HepG2 (cell line): ENCODE measurements at regions not wholly inside any gene's neighbourhood (a gene's known extent, or its start where the extent isn't known, plus 50 kb on each side); places are given as distances from the start of the nearest gene placed in this dataset.
A peak's percentile ranks its signal among the peaks of the same experiment; 100 is the strongest.

Source experiments
- ATAC-seq: fragments of 200-7000 bp; cut with Tn5 transposase; 3 replicates; pipeline ENCODE4 v1.9.1; 2020; ENCODE audit warnings: mild to moderate bottlenecking, moderate library complexity
- BruUV-seq: library from RNA; stranded (reverse); fragments of 400-500 nt; replicated peaks from 2 replicates; lab custom pipeline; 2021; lab: Mats Ljungman, UMichigan
- CTCF ChIA-PET: fragments of 300-600 bp; formaldehyde crosslinking; extraction: SDS; loops from one replicate; lab custom pipeline; 2021; ENCODE audit warnings: low total read pairs, inconsistent platforms, low intra/inter-chr PET ratio; lab: Yijun Ruan, JAX
- POLR2A ChIA-PET: fragments of 350-600 bp; sonication (Branson Sonifier 250); formaldehyde crosslinking; loops from one replicate; lab custom pipeline; 2020; ENCODE audit warnings: antibody characterized with exemption, inconsistent platforms; lab: Yijun Ruan, JAX
- DNase-seq: peaks from one replicate; pipeline ENCODE4 v3.0.0-alpha.2; 2015; ENCODE audit warnings: low spot score
- FAIRE-seq: peaks from 3 replicates; lab custom pipeline; 2011; peaks lifted over from hg19 to GRCh38; lab: Jason Lieb, UNC
- H2AFZ ChIP-seq: one replicate; pipeline ENCODE4 v1.6.1; 2011; ENCODE audit warnings: low read length, inconsistent platforms
- H3K27ac ChIP-seq: fragments of 300-600 bp; 3 replicates; pipeline ENCODE4 v1.8.0; 2011; ENCODE audit warnings: mixed run types, mild to moderate bottlenecking, mixed read lengths, low read length, inconsistent platforms; ENCODE audit not compliant: insufficient read depth; ENCODE audit errors: extremely low read length
- H3K27me3 ChIP-seq, 2 experiments: fragments of 200-600 bp in 1 of 2; 2 replicates in 1 of 2; 3 replicates in 1 of 2; pipeline versions ENCODE4 v1.6.0 to v1.8.0; 2011; ENCODE audit warnings: low read length in 2 of 2, mild to moderate bottlenecking in 2 of 2, moderate library complexity in 2 of 2, inconsistent platforms in 1 of 2; ENCODE audit not compliant: insufficient read depth in 2 of 2, control insufficient read depth in 1 of 2
- H3K36me3 ChIP-seq, 2 experiments: fragments of 200-600 bp in 1 of 2; replicated peaks in 1 of 2; 2 replicates in 1 of 2; 3 replicates in 1 of 2; pipeline versions ENCODE4 v1.5.1 to v1.8.0; 2011; ENCODE audit warnings: low read length in 2 of 2, inconsistent platforms in 1 of 2; ENCODE audit not compliant: insufficient read depth in 2 of 2, control insufficient read depth in 1 of 2
- H3K4me1 ChIP-seq: 2 replicates; pipeline ENCODE4 v1.5.1; 2012; ENCODE audit warnings: low read length, inconsistent platforms; ENCODE audit not compliant: insufficient read depth
- H3K4me2 ChIP-seq: 2 replicates; pipeline ENCODE4 v1.6.0; 2011; ENCODE audit warnings: low read depth, low read length, inconsistent platforms
- H3K4me3 ChIP-seq, 3 experiments: fragments of 200-600 bp in 1 of 3; sonication (generic), shearing (Covaris generic) in 1 of 3; replicated peaks in 1 of 3; 2 replicates each; pipeline ENCODE4 v1.5.1; 2011 to 2016; ENCODE audit warnings: low read length in 3 of 3, inconsistent platforms in 2 of 3, low read depth in 2 of 3, mild to moderate bottlenecking in 2 of 3, control low read depth in 1 of 3, mixed read lengths in 1 of 3; ENCODE audit not compliant: insufficient read depth in 1 of 3
- H3K79me2 ChIP-seq: one replicate; pipeline ENCODE4 v1.6.1; 2011; ENCODE audit warnings: low read length, inconsistent platforms; ENCODE audit not compliant: insufficient read depth
- H3K9ac ChIP-seq: 2 replicates; pipeline ENCODE4 v1.6.0; 2011; ENCODE audit warnings: mild to moderate bottlenecking, low read depth, low read length, inconsistent platforms; ENCODE audit not compliant: insufficient read depth
- H3K9me3 ChIP-seq: 2 replicates; pipeline ENCODE4 v1.5.1; 2012; ENCODE audit warnings: mild to moderate bottlenecking, low read length
- H4K20me1 ChIP-seq: 2 replicates; pipeline ENCODE4 v1.6.0; 2011; ENCODE audit warnings: inconsistent platforms, mild to moderate bottlenecking, low read length, moderate library complexity; ENCODE audit not compliant: insufficient read depth
- ATF7 ChIP-seq, 2 experiments: fragments of 450-650 bp in 1 of 2; sonication (generic) in 1 of 2; formaldehyde crosslinking in 1 of 2; IDR thresholded peaks; 2 replicates each; pipeline versions ENCODE4 v1.4.0 to v1.6.1; 2016 to 2020; ENCODE audit warnings: antibody characterized with exemption in 1 of 2, mild to moderate bottlenecking in 1 of 2, missing genetic modification reagents in 1 of 2
- HHEX ChIP-seq: IDR thresholded peaks from 2 replicates; pipeline ENCODE4 v1.6.1; 2016; ENCODE audit warnings: control low read depth
- HNRNPK ChIP-seq: fragments of 200-400 bp; formaldehyde crosslinking; IDR thresholded peaks from 2 replicates; pipeline ENCODE4 v1.6.1; 2018; ENCODE audit warnings: low read length, low read depth, moderate library complexity, mild to moderate bottlenecking; ENCODE audit not compliant: poor library complexity, severe bottlenecking
- NR3C1 ChIP-seq: sonication (generic); formaldehyde crosslinking; IDR thresholded peaks from 2 replicates; pipeline ENCODE4 v1.4.0; 2020; ENCODE audit warnings: missing genetic modification reagents
- TMF1 ChIP-seq: sonication (generic); formaldehyde crosslinking; IDR thresholded peaks from 2 replicates; pipeline ENCODE4 v1.8.1; 2022; ENCODE audit warnings: low read depth, missing genetic modification reagents
- ZNF234 ChIP-seq: sonication (generic); formaldehyde crosslinking; conservative IDR thresholded peaks from 2 replicates; pipeline ENCODE4 v1.5.1; 2020; ENCODE audit warnings: mild to moderate bottlenecking, missing genetic modification reagents
- ZNF280D ChIP-seq: sonication (generic); formaldehyde crosslinking; IDR thresholded peaks from 2 replicates; pipeline ENCODE4 v1.5.1; 2020; ENCODE audit warnings: mild to moderate bottlenecking, missing genetic modification reagents
- WGBS: methylation state at CpG from one replicate; pipeline ENCODE4 v1.1.6; 2017; ENCODE audit warnings: low lambda C conversion rate; 5-methylcytosine and 5-hydroxymethylcytosine counted together
- in situ Hi-C: cut with HindIII; loops from 2 replicates; pipeline ENCODE4 v1.10.0; 2017; ENCODE audit warnings: low pct_unique_long_range_greater_than_20kb; ENCODE audit not compliant: extremely low pct_ligation_motif_present
- intact Hi-C: fragments of 100-400 bp; cut with micrococcal nuclease; formaldehyde crosslinking; loops from one replicate; pipeline ENCODE4 v1.10.0; 2022; ENCODE audit not compliant: unreplicated experiment
- TF ChIP-seq, protein P1 (sequence below): sonication (generic); formaldehyde crosslinking; IDR thresholded peaks from 2 replicates; pipeline ENCODE4 v1.8.1; 2023; ENCODE audit warnings: mild to moderate bottlenecking, moderate library complexity, missing genetic modification reagents

DNA sequence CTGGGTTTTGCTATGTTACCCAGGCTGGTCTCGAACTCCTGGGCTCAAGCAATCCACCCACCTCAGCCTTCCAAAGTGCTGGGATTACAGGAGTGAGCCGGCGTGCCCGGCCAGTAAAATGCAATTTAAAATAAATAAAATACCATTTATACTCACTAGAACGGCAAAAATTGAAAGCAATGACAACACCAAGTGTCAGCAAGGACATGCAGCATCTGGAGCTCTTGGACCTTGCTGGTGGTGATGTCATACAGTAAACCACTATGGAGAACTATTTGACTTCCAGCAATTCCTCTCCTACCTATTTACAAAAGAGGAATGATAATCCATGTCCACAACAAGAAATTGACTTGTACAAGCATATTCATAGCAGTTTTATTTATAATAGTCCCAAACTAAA, 105.7 kb upstream of the PHACTR1 start:
- DNase-seq (no peak), FAIRE-seq (no peak), ATAC-seq (no peak)
- H3K27me3 ChIP-seq, result peaks cover 0 to 6% of the 10 kb centered on the region in 2 experiments; a peak in 1 of 5 replicates
- 0 out of 2 replicates have a peak, but pooled peaks have one; percentile 32 for TF ChIP-seq ATF7 (IDR thresholded peaks at IDR 0.05)
- TF ChIP-seq ATF7 (CRISPR knock-in tag; IDR thresholded peaks at IDR 0.05), result no peak
- no peak for TF ChIP-seq HNRNPK
- TF ChIP-seq ZNF280D (CRISPR knock-in tag), result no peak
- TF ChIP-seq, protein P1, sequence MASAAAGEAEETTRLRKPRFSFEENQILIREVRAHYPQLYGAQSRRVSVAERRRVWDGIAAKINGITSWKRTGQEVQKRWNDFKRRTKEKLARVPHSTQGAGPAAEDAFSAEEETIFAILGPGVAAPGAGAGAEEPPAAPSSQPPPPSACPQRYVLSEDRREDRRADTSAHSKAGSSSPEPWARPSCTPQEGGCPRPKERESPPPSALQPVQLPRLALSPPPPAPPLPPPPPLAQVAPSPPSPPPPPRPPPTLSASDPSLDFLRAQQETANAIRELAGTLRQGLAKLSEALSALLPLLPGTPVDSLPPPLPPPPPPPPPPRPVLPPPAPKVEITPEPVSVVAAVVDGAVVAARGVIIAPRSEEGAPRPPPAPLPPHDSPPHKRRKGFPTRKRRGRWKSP (CRISPR knock-in tag), result no peak
- no peak for TF ChIP-seq ZNF234 (CRISPR knock-in tag)
- no peak for TF ChIP-seq NR3C1 (CRISPR knock-in tag)
- TF ChIP-seq TMF1 (CRISPR knock-in tag), result no peak
- no peak for TF ChIP-seq HHEX (CRISPR knock-in tag)
- WGBS, result 24% methylated on average over 5 of the region's 5 CpGs
- intact Hi-C loops, result no loop called here
- no peaks in the 10 kb centered on the region for H3K36me3 ChIP-seq
- H3K79me2 ChIP-seq, result no peaks in the 10 kb centered on the region
- H3K4me1 ChIP-seq, result no peaks in the 10 kb centered on the region
- H2AFZ ChIP-seq, result no peak overlapping the region
- H3K4me3 ChIP-seq, result no peak overlapping the region
- no TSS peak for BruUV-seq
- CTCF ChIA-PET, result no interaction called here
- no peaks in the 10 kb centered on the region for H4K20me1 ChIP-seq
- in situ Hi-C loops, result loop anchor here (25.0 kb wide), 1 partner anchor 949 kb away; no protein-coding TSS in a partner anchor
- no peak overlapping the region for H3K4me2 ChIP-seq
- no peak overlapping the region for H3K27ac ChIP-seq
- POLR2A ChIA-PET, result no interaction called here
- no peak overlapping the region for H3K9ac ChIP-seq
- no peaks in the 10 kb centered on the region for H3K9me3 ChIP-seq
